ENCODE measurements at regions not wholly inside any gene's neighbourhood (a gene's known extent, or its start where the extent isn't known, plus 50 kb on each side); places are given as distances from the start of the nearest gene placed in this dataset.
A peak's percentile ranks its signal among the peaks of the same experiment; 100 is the strongest.

DNA sequence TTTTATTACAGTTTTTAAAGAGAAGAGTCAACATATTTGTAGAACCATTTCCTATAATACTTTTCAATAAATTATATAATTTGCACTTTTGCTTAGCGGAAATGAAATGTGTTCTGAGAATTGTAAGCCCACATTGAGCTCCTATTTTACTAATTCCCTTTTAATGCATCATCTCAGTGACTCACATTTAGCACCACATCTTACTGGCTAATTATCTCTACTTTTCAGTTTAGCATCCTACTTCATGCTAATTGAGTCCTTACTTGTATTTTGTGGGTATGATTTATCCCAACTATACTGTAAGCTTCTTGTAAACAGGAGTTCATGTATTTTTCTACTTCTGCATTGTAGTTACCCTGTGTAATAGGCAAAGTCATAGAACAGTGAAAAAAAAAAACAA, 67.5 kb downstream of the TMX1 start:
- no peak for DNase-seq

DNA sequence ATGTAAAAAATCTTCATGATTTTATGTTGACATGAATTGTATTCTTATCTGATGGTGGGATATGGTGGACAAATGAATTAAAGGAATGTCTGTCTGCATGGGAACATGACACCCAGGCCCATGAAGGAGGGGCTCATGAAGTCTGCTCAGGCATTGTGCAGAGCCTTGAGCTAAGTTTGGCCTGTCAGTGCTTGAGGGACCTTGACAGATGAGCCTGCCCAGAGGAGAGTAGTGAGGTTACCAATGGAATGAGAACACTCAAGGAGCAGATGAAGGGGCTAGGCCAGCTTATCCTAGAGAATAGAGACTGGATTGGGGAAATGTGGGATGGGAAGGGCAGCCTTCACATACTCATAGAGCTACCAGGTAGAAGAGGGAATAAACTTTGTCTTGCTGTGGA, 68.8 kb downstream of the TMX1 start:
- no peak for DNase-seq

DNA sequence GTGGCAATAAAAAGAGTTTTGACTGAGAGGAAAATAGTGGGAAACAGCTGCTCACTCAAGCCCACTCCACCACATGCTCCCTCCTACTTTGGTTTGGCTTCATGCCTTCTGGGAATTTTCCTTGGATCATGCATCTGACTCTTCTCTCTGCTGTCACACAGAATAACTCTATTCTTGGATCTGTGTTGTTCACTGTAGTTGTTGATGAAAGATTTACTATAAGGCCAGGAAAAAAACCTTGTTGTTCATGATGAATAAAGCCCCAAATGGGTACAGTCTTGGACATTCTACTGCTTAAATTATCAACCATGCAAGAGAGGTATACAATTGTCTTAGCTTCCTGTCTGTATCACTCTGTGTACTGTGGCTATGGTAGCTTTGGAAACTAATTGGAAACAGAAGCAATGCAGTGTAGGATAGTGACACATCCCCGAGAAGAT, 70.5 kb downstream of the TMX1 start:
- peak; percentile 65 for DNase-seq

DNA sequence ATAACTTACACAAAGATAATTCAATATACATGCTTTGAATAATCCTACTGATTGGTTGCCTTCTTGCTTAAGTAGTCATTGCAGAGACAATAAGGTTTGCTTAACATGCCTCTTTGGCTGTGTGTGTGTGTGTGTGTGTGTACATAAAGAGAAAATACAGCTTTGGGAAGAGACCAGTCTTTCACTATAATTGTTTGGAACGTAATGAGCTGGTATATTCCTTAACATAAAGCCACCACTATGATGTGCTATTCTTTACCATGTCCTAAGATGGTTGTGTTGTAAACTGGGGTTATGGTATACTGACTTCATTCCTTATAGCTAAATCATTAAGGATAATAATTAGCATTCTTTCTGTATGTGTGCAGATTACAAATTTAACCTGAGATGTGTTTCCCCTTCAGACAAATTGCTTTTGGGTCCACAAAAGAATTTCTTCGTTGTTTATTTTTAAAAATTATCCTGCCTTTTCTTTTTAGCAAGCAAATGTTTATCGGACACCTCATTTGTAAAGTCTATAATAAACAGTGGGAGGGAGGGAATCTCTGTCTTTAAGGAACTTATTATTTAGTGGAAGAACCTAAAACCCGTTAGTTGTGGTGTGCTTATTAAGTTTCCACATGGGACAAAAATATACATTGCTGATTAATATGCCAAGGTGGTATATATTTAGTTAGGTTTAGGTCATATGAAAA, 74.4 kb downstream of the TMX1 start:
- no peak for DNase-seq

DNA sequence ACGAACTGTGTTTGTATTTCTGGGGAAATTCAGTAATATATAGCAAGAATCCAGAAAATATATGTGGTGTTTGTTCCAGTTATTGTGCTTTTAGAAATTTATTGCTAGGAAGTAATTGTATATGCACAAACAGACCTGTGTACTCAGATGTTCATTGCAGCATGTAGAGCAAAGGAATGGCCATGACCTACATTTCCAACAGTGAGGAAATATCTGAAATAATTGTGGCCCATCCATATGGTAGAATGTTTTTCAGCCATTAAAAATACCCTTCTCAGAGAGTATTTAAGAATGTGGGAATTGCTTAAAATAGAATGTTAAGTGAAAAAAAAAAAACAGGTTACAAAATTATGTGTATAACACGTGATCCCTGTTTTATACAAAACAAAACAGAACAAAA, 77.3 kb downstream of the TMX1 start:
- no peak for DNase-seq

DNA sequence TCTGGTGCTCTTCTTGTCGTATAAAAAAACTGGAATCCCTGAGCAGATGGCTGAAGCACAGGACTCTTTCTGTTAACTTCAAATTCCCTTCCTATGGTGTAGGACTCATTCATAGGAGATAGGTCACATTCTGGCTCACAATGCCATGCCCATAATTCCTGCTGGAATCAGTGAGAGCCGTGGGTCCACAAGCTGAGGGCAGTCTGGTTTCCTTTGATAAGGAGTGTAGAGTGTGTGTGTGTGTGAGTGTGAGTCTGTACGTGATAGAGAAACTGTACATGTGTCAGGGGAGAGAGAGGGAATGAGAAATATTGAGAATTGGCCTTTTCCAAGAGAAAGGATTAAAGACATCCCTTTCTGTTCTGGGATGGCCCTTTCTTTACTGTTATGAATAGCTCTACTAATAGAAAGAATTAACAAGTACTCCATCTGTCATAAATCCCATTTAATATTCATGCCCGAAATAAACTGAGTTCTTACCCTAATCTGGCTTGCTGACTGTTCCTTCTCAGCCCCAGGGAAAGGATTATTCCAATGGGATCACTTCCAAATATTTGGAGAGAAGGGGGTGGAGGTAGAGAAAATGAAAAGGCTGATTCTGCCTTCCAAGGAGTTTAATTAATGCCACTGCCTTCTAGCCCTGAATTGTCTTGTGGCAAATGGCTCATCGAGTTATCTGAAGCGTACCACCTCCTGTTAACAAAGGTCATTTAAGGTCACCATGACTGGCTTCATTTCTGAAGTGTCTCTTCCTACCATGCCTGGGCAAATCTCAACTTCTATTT, 79.0 kb downstream of the TMX1 start:
- DNase-seq, result no peak

DNA sequence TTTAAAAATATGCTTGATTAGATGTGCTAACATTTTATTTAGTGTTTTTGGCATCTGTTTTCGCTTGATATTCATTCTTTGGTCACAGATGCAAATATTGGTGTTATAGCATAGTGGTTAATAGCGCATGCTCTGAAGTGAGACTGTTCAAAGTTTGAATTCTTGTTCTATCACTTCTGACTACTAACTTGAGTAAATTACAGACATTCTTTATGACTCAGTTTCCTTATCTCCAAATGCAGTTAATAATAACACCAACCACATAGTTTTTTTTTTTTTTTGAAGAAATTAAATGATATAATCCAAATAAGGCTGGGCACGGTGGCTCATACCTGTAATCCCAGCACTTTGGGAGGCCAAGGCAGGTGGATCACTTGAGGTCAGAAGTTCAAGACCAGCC, 81.0 kb downstream of the TMX1 start:
- no peak for DNase-seq

DNA sequence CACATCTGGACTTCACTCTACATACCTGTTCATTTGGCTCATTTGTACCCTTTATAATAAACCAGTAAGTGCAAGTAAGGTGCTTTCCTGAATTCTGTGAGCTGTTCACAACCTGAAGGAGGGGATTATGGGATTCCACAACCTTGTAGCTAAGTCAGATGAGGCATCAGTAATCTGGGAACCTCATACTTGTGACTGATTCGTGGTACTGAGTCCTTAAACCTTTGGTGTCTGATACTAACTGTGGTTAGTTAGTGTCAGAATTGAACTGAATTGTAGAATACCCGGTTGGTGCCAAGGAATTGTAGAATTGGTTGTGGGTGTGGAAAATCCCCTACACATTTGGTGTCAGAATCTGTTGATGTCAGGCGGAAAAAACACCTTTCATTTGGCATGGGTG, 83.4 kb downstream of the TMX1 start:
- no peak for DNase-seq

DNA sequence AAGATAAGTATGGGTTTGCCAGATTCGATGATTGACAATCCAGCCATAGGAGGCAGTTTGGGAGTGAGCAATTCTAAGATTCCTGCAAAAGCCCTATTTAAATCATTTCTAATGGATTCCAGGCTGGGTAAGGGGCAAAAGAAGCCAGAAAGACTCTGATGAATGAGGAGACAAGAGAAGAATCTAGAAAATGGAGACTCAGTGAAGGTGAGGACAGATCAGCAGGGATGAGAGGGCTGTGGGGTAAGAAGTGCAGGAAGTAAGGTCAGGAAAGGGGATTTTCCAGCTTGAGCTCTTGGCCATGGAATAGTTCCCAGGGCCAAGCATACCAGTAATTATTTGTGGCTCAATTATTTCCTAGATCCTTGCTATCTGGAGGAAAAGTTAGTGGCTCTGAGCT, 87.3 kb downstream of the TMX1 start:
- no peak for DNase-seq

DNA sequence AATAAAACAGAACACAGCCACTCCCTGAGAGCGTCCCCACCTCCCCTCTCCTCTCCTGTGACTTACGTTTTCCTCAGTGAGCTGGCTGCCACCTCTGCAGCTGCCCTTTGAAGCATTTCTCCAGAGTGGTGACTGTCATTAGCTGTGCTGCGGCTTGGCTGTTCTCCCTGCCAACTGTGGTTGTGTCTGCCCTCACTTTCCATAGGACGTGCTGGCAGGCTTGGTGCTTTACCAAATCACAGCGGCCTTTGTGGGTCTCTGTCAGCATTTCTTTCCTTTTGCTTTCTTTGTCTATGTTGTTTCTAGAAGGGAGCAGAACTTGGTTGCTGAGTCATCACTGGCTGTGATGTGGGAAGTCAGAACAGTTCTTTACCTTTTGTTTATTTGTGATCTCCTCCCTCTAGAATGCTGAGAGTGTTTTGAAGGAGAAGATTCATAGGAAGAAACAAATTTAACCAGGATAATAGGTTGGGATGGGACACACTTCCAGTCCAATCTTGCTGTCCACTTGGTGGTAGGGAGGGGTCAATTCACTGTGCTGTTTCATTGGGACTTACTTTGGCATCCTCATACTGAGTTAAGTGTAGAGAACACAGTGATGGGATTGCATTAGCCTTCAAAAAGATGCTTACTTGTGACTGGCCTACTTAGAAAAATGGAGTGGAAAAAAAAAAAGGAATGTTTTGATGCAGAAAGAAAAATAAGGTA, 88.2 kb downstream of the TMX1 start:
- peak; percentile 72 for DNase-seq

DNA sequence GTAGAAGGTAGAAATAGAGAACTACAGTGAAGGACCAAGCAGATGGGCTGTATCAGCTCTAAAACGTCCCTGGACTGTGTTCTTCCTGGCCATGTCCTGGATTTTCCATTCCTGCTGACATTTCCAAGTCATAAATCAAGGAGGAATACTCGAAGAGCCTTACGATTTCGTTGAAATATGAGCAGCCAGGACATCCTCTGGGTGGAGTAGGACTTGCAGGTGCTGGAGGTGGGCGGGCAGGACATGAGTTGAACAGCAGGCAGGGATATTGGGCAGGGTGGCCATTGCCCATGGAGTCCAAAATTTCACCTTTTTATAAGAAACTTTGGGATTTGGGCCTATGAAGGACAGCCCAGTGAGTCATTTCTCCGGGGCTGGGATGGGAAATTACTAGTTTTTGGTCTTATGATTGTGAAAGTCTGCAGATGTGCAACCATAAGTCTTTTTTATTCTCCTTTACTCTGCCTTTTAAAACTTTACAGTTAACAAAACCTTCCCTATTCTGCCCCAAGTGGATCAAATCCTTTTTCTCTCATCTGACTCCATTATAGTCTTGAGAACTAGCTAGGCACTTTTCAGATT, 88.8 kb downstream of the TMX1 start:
- DNase-seq, result no peak

DNA sequence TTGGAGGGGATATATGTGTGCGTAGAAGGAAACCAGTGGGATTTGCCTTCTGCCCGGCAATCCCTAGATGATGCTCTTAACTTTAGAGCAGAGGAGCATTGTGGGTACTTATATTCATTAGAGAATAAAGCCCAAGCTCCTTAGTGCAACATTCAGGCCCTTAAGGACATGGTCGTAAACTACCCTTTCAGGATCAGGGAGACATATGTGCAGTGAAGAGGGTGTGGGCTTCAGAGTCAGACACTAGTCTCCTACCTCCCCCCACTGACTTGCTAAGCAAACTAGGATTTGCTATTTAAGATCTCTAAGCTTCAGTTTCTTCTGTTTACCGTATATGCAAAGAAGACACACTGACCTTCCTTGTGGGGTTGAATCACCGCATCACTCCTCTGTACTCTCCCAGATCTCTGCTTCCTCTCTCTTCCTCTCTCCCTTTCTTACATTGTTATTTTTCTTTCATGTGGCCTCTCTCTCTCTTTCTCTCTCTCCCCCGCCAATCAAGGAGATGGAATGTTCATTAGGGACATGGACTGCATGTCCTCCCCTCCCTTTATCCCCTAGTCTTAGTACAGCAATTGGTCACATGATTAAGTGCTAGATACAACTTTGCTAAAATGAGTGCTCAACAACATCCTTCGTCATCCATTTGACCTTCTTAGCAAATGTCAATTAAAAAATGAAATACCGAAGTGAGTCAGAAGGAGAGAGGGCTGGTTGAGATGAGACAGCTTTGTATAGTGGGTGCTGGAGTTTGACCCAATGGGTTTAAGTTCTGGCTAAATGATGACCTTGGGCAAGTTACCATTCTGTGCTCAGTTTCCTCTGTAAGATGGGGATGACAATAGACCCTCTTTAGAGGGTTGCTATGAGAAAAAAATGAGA, 91.7 kb downstream of the TMX1 start:
- no peak for DNase-seq

DNA sequence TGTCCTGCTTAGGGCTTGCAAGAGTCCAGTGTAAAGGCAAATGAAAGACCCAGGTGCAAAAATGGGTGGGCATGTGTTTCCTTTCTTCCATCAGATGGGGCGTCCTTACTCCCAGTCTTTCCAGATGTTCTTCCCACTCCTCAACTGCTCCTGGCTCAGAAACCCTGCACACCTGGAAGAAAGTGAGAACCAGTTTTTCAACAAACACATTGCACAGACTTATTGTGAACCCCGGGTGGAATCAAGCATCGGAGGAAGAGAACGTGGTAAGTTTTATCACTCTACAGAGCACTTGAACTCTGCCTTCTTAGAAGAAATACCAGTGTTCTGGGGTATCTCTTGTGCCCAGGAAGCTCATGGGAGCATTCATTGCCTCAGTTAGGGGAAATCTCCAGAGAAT, 93.3 kb downstream of the TMX1 start:
- no peak for DNase-seq

DNA sequence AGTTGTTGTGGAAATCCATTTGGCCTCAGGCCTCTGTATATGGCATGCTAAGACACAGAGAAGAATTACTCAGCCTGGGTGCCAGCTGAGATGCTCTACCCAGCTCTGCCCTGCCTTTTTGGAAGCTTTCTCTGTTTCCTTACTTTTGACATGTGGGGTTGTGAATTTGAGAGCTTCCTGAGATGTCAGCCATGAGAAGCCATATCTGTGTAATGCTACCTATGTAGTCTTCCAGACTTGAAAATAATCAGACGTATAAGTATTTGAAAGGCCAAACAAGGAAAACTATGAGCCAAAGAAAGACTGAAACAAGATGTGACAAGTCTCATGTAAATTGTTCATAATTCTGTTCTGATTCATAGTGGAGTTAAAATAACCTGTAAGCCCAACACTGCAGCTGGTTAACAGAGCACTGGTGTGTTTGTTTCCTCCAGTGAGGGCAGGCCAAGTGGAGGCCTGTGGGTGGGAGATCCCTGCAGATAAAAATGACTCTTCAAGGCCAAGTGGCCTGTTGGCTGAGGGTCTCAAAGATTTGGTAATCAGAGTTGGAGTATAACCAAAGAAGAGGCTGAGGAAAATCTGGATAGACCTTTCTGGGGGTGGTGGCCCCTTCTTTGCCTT, 94.0 kb downstream of the TMX1 start:
- no peak for DNase-seq

DNA sequence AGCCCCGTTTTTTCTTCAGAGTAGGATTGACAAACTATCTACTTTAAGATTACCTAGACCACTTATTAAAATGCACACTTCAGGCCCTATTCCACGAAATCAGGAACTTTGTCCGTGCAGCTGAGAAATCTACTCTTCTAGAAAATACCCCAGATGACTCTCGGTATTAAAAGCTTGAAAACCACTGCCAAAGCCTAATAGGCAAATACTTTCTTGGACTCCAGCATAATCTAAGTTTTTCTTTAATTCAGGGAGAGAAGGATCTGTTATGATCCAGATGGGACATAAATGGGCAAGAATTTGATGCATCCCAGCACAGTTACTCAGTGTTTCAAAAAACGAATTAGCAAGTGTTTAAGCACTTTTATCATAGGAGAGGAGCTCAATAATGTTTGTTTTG, 94.5 kb downstream of the TMX1 start:
- no peak for DNase-seq

DNA sequence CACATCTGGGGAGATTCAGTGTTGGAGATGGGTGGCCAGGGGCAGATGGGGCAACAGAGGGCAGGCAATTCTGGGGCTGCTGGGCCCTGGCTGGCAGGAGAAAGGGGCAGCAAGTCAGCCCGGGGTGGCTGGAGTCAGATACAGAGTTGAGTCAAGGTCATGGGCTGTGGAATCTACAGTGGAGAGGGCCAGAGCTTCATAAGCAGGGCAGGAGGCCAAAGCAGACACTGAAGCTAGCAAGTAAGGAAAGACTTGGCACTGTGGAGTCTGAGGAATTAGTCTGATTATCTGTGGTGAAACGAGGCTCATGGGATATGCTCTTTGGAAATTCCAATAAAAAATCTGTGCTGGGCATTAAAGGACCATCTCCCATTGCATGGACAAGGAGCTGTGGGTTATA, 95.5 kb downstream of the TMX1 start:
- no peak for DNase-seq

DNA sequence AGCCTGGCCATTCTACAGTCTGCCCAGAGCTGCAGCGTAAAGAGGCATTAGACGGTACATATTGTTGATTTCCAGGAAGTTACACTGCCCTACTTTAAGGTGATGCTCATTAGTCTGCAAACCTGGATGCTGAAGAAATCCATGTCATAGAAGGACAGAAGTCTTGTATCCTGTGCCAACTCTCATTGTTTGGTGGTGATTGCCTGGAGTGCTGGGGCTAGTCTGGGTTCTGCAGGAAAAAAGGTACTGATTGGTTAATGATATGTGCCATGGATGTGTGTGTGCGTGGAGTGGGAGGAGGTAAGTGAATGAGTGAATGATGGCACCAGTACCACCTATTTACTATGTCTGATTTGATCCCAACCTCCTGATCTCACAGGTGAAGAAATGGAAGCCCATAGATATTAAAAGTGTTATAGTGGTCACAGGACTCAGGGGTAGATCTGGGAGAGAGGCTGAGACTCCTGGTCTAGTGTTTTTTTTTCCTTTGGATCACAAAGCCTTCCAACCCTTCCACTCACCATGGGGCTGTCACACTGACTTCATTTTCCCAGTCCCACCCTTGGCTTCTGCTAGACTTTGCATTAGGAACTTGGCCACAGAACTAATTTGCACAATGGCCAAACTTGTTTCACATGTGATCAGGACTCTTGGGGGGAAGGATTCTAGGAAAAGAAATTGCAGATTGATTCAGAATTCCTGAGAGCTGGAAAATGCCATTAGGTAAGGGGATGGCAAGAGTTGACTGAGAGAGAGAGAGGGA, 96.1 kb downstream of the TMX1 start:
- DNase-seq, result no peak

DNA sequence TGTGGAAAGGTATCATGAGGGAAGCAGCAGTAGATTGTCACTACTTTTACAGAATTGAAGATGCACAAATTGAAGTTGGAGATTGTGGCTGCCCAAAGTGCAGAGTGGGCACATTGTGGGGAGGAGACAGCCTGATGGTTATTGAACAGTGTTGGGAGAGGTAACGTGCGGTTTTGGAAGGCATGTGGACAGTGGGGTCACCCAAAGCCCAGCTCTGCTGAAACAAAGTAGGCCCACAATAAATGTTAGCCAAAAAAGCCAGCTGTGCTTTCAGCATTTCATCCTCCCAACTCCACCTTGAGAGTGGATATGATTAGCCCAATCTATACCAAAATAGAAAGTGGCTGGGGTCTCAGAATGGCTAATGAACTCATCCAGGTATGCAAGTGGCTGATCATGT, 96.7 kb downstream of the TMX1 start:
- DNase-seq, result no peak

DNA sequence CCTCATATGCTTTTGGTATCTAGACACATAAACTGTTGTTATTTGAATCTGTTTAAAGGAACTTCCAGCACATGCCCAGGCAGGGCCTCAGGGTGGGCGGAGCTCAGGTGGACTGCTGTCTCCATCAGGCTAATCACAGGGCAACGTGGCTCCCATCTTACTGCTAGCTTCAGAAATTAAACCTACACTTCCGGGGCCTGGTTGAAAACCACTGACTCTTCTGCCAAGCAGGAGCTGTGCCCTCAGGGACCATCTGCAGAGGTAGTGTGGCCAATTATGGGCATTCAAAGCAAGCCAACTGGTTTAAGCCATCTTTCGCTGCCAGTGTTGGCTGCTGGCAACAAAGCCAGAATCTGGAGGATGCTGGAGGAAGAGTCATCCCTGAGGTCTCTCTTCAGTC, 97.5 kb downstream of the TMX1 start:
- no peak for DNase-seq

DNA sequence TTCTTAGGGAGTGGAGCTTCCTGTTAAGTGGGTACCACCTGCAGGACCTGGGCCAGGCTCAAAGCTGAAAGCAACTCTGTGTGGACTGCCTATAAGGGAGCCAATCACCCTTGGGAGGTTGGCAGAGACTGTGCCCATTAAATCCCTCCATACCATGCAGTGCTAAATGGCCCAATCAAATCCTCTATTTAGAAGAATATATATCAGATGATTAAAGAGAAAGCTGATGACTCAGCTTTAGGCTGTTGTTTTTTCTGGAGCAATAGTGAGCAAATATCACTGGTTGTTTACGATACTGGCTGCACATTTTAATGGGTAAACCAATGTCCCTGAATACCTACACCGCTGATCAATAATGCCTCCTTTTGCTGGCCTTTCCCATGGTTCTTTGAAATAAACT, 101.3 kb downstream of the TMX1 start:
- DNase-seq, result no peak

DNA sequence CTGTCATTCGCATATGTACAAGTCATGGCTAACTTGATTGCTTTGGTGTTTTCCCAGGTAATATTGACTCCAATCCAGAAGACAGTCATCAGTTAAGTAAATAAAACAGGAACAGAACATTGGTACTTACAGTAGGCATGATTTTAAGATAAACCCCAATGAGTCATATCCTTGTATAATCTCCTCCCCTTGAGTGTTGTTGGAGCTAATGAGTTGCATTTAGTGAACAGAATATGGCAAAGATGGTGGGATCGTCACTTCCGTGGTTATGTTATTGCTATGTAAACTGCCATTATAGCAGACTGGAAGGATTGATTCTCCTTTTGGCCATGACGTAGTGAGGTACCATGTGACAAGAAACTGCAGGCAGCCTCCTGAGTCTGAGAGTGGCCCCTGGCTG, 102.2 kb downstream of the TMX1 start:
- DNase-seq, result no peak
